GM13977 (cell line): ENCODE measurements at regions not wholly inside any gene's neighbourhood (a gene's known extent, or its start where the extent isn't known, plus 50 kb on each side); places are given as distances from the start of the nearest gene placed in this dataset.

Source experiments
- DNase-seq: peaks from one replicate; pipeline ENCODE4 v3.0.0; 2012; ENCODE audit warnings: low spot score
- in situ Hi-C: fragments of 300-500 bp; cut with MboI; formaldehyde crosslinking; loops from one replicate; pipeline ENCODE4 v1.12.0; 2022; ENCODE audit warnings: low sequenced_read_pairs, low pct_unique_long_range_greater_than_20kb, mixed read lengths, inconsistent platforms; ENCODE audit not compliant: unreplicated experiment
- TF ChIP-seq, protein P1 (sequence below): IDR thresholded peaks from 2 replicates; pipeline ENCODE4 v1.5.1; 2012; ENCODE audit warnings: mild to moderate bottlenecking, control low read depth; ENCODE audit not compliant: insufficient read depth; ENCODE audit errors: extremely low read depth, missing control alignments

DNA sequence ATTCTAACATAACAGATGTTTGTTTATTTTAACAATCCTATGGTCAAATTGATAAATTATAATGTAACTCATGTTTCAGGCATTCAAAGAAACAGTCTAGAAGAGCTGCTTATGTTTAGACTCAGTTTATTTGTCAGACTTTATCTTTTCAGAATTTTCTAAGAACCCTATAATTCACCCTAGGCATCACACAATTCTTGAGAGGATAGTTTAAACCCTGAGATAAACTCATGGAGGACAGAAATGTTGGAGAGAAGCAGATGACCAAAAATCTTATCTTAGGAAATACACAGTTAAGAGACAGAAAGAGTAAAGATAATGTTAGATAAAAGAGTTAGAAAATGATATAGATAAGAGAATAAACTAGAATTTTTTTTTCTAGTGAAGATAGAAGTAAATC lies 1185.7 kb upstream of the SLC10A2 start:
- in situ Hi-C loops = no loop called here
- TF ChIP-seq, protein P1, sequence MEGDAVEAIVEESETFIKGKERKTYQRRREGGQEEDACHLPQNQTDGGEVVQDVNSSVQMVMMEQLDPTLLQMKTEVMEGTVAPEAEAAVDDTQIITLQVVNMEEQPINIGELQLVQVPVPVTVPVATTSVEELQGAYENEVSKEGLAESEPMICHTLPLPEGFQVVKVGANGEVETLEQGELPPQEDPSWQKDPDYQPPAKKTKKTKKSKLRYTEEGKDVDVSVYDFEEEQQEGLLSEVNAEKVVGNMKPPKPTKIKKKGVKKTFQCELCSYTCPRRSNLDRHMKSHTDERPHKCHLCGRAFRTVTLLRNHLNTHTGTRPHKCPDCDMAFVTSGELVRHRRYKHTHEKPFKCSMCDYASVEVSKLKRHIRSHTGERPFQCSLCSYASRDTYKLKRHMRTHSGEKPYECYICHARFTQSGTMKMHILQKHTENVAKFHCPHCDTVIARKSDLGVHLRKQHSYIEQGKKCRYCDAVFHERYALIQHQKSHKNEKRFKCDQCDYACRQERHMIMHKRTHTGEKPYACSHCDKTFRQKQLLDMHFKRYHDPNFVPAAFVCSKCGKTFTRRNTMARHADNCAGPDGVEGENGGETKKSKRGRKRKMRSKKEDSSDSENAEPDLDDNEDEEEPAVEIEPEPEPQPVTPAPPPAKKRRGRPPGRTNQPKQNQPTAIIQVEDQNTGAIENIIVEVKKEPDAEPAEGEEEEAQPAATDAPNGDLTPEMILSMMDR = no peak
- DNase-seq = no peak

GRCh38 chr13:104246955-104247354 lies 1180.7 kb upstream of the SLC10A2 start:
- DNase-seq = no peak
- TF ChIP-seq, protein P1 = no peak
- in situ Hi-C loops = no loop called here

GRCh38 chr13:104206450-104207044 lies 1140.3 kb upstream of the SLC10A2 start:
- in situ Hi-C loops = no loop called here
- DNase-seq = no peak
- TF ChIP-seq, protein P1 = no peak

DNA sequence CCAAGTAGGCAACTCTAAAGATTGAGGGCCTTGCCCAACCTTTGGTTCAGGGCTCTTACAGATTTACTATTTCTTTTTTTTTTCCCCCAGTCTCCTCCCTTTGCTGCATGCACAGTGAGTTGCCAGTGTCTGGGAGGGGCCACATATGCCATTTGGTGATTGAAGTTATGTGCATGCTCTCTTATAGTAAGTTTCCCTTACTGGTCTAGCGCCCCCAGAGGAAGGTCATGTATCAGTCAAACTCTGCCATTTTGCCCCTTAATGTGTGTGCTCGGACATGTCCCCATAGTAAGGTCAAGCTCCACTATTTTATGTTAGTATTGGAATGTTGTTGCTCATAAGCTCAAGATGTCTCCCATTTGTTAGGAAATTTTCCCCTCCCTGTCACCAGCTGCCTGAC lies 1138.0 kb upstream of the SLC10A2 start:
- DNase-seq = no peak
- TF ChIP-seq, protein P1 = no peak
- in situ Hi-C loops = no loop called here

DNA sequence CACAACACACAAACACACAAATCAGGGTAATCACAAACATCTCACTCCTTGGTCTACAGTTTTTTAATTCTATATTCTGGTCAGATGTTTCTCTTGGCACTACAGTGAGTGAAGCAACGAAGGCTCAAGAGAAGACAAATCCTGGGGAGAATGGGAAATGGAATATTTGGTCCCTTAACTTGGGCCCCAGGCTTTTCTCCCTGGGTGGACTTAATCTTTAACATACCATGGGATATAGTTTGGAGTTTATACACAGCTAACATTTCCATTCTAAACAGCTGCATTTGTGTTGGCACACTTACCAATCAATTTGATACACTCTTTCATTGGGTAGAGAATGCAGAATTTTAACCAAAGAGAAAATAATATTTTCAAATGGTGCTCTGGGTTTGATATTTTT lies 1132.6 kb upstream of the SLC10A2 start:
- TF ChIP-seq, protein P1 = no peak
- DNase-seq = no peak
- in situ Hi-C loops = no loop called here

DNA sequence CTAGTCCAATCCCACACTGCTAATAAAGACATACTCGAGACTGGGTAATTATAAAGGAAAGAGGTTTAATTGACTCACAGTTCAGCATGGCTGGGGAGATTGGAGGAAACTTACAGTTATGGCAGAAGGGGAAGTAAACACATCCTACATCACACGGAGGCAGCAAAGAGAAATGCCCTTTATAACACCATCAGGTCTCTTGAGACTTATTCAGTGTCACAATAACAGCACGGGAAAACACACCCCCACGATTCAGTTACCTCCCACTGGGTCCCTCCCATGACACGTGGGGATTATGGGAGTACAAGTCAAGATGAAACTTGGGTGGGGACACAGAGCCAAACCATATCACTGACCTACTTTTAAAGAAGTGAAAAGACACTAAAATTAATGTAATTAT lies 1130.4 kb upstream of the SLC10A2 start:
- no peak for DNase-seq
- in situ Hi-C loops = no loop called here
- TF ChIP-seq, protein P1 = no peak

GRCh38 chr13:104181526-104182231 lies 1115.5 kb upstream of the SLC10A2 start:
- in situ Hi-C loops = no loop called here
- DNase-seq = no peak
- TF ChIP-seq, protein P1 = no peak
